Kidney (tissue), 13 donors: ENCODE measurements at regions not wholly inside any gene's neighbourhood (a gene's known extent, or its start where the extent isn't known, plus 50 kb on each side); places are given as distances from the start of the nearest gene placed in this dataset.
A peak's percentile ranks its signal among the peaks of the same experiment; 100 is the strongest.

Experiments
- DNase-seq, 5 donors: peaks; one replicate each; pipeline ENCODE4 v3.0.0-alpha.2; 2013 to 2020
- FAIRE-seq: peaks from 2 replicates; lab custom pipeline; 2012; peaks lifted over from hg19 to GRCh38; lab: Jason Lieb, UNC
- H3K27ac ChIP-seq, 2 donors: one replicate each; pipeline ENCODE4 v1.7.0; 2013; ENCODE audit warnings: low read depth in 2 of 2, low read length in 2 of 2, inconsistent platforms in 1 of 2
- H3K27me3 ChIP-seq: one replicate; pipeline ENCODE4 v1.7.1; 2013; ENCODE audit warnings: low read length, inconsistent platforms; ENCODE audit not compliant: control insufficient read depth, insufficient read depth
- H3K36me3 ChIP-seq, 3 donors: one replicate each; pipeline versions ENCODE4 v1.7.0 to v1.7.1; 2013; ENCODE audit warnings: low read length in 3 of 3, control low read depth in 1 of 3, inconsistent platforms in 1 of 3; ENCODE audit not compliant: insufficient read depth in 3 of 3, control insufficient read depth in 2 of 3
- H3K4me1 ChIP-seq, 3 donors: one replicate each; pipeline versions ENCODE4 v1.7.0 to v1.7.1; 2013; ENCODE audit warnings: low read length in 3 of 3, inconsistent platforms in 1 of 3, low read depth in 1 of 3; ENCODE audit not compliant: control insufficient read depth in 2 of 3, insufficient read depth in 2 of 3
- H3K4me3 ChIP-seq, 3 donors: one replicate each; pipeline versions ENCODE4 v1.7.0 to v1.8.1; 2013; ENCODE audit warnings: low read length in 3 of 3, control low read depth in 1 of 3, inconsistent platforms in 1 of 3
- H3K9ac ChIP-seq, 3 donors: one replicate each; pipeline versions ENCODE4 v1.7.0 to v1.7.1; 2013; ENCODE audit warnings: low read length in 3 of 3, control low read depth in 1 of 3, inconsistent platforms in 1 of 3
- H3K9me3 ChIP-seq, 3 donors: one replicate each; pipeline versions ENCODE4 v1.7.0 to v1.7.1; 2013; ENCODE audit warnings: low read length in 3 of 3, control low read depth in 1 of 3, inconsistent platforms in 1 of 3; ENCODE audit not compliant: control insufficient read depth in 2 of 3, insufficient read depth in 1 of 3
- intact Hi-C: fragments of 100-400 bp; cut with DNase I; formaldehyde crosslinking; loops from one replicate; pipeline ENCODE4 v1.11.1; 2022
- TF ChIP-seq, protein P1 (sequence below): IDR thresholded peaks from 3 replicates; pipeline ENCODE4 v1.5.1; 2012; ENCODE audit warnings: mild to moderate bottlenecking, moderate library complexity, borderline replicate concordance; ENCODE audit not compliant: insufficient read depth; ENCODE audit errors: extremely low read depth
- donor health status: control.
- donor health status: control.
- donor health status: control.
- donor health status: control.
- donor health status: control.
- donor health status: DM: yes; HTN: yes; CAD: no.
- donor health status: Normal renal cell carcinoma (clear cell type).

DNA sequence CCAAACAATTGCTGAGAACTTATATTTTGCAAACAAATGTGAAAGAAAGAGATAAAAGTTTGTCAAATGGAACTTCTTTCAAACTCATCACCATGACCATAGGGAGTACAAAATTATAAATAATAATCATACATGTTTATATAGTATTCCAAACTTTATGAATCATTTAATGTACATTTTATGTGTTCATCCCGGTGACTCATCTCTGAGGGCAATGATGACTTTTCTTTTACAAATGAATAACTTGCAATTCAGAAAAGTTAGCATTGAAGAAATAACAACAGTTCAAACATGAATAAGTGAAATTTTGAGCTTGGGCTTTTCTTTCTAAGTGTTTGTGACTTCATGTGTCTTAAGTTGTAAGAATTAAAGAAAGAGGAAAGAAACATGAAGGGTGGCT, 66.3 kb upstream of the CDH8 start:
- H3K4me1 ChIP-seq = no peaks in the 10 kb centered on the region
- H3K9ac ChIP-seq = no peak overlapping the region
- peak; percentile 42 for FAIRE-seq
- TF ChIP-seq, protein P1, sequence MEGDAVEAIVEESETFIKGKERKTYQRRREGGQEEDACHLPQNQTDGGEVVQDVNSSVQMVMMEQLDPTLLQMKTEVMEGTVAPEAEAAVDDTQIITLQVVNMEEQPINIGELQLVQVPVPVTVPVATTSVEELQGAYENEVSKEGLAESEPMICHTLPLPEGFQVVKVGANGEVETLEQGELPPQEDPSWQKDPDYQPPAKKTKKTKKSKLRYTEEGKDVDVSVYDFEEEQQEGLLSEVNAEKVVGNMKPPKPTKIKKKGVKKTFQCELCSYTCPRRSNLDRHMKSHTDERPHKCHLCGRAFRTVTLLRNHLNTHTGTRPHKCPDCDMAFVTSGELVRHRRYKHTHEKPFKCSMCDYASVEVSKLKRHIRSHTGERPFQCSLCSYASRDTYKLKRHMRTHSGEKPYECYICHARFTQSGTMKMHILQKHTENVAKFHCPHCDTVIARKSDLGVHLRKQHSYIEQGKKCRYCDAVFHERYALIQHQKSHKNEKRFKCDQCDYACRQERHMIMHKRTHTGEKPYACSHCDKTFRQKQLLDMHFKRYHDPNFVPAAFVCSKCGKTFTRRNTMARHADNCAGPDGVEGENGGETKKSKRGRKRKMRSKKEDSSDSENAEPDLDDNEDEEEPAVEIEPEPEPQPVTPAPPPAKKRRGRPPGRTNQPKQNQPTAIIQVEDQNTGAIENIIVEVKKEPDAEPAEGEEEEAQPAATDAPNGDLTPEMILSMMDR = no peak
- no peaks in the 10 kb centered on the region for H3K9me3 ChIP-seq
- no peak overlapping the region for H3K27ac ChIP-seq
- no peaks in the 10 kb centered on the region for H3K36me3 ChIP-seq
- H3K4me3 ChIP-seq = no peak overlapping the region
- DNase-seq = no peak
- intact Hi-C loops = no loop called here
- no peaks in the 10 kb centered on the region for H3K27me3 ChIP-seq

DNA sequence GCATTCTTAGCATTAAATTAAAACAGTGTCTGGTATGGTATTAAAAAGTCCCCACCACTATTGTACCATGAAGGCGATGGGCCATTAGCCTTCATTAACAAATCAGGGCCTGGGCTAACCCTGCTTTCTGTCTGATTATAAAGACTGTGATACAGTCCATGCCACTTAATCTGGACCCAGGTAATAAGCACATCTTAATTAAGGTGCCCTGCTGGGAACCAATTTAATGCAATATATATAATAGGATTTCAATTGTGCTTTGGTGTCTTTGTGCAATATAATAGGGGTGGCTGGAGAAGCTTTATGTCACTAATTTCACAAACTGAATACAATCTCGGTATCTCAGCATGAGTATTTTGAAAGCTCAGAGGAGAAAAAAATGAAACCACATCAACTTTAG, 64.4 kb upstream of the CDH8 start:
- no peaks in the 10 kb centered on the region for H3K27me3 ChIP-seq
- no peak overlapping the region for H3K4me3 ChIP-seq
- no peak overlapping the region for H3K9ac ChIP-seq
- intact Hi-C loops = no loop called here
- no peaks in the 10 kb centered on the region for H3K9me3 ChIP-seq
- H3K27ac ChIP-seq = no peak overlapping the region
- TF ChIP-seq, protein P1 = no peak
- DNase-seq (no peak), FAIRE-seq (no peak)
- no peaks in the 10 kb centered on the region for H3K4me1 ChIP-seq
- no peaks in the 10 kb centered on the region for H3K36me3 ChIP-seq

GRCh38 chr16:62089715-62090114, 53.5 kb upstream of the CDH8 start:
- intact Hi-C loops = no loop called here
- Histone ChIP-seq H3K27me3 (no peaks in the 10 kb centered on the region), H3K36me3 (no peaks in the 10 kb centered on the region), H3K9me3 (no peaks in the 10 kb centered on the region), H3K4me1 (no peaks in the 10 kb centered on the region), H3K9ac (no peak overlapping the region), H3K4me3 (no peak overlapping the region), H3K27ac (no peak overlapping the region)
- DNase-seq = no peak
- TF ChIP-seq, protein P1 = no peak
- FAIRE-seq = no peak

DNA sequence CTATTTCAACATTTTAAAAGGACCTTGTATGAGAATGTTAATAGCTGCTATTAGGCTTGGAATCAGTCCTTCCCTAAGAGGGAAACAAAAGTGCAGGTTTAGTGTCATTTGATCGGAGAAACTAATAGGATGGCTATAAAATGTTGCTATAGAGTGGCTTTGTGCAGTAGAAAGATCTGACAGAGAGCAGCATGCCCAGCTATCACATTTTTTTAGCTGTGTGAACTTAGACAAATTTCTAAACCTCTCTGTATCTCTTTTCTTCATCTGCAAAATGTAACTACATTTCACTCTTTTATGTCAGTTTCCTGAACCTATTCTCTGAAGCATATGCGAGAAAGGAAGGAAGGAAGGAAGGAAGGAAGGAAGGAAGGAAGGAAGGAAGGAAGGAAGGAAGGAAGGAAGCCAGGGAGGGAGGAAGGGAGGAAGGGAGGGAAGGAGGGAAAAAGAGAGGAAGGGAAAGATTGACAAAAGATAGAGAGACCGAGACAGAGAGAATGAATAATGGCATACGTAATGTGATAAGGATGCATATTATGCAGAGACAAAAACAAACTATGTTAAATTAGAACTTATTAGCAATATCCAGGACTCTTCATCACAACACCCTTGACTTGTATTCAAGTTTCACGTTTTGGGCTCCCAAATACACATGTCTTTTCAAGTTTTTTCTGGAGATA, 52.6 kb upstream of the CDH8 start:
- H3K4me1 ChIP-seq = no peaks in the 10 kb centered on the region
- H3K9ac ChIP-seq = no peak overlapping the region
- H3K4me3 ChIP-seq = no peak overlapping the region
- no peaks in the 10 kb centered on the region for H3K27me3 ChIP-seq
- no peak for DNase-seq
- H3K9me3 ChIP-seq = no peaks in the 10 kb centered on the region
- no peaks in the 10 kb centered on the region for H3K36me3 ChIP-seq
- H3K27ac ChIP-seq = no peak overlapping the region
- TF ChIP-seq, protein P1 = no peak
- intact Hi-C loops = no loop called here
- FAIRE-seq = no peak
